ENCODE measurements at regions not wholly inside any gene's neighbourhood (a gene's known extent, or its start where the extent isn't known, plus 50 kb on each side); places are given as distances from the start of the nearest gene placed in this dataset.

DNA sequence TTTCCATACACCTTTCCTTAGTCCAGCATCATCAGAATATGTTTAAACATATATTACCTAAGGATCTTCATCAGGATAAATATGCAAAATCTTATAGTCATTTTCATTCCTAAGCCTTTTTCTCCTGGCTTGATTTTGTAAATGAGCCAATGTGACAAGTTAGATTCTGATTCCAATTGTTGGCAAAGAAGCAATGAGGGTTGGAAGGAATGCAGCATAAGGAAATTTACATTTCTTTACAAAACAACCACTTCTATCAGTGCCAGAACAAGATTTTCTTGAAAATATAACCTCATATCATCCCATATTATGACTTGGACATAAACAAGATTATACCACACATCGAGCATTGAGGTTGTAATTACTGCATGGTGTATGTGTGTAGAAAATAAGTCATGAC, 508.1 kb downstream of the TRAM1L1 start:
- TF ChIP-seq, protein P1, sequence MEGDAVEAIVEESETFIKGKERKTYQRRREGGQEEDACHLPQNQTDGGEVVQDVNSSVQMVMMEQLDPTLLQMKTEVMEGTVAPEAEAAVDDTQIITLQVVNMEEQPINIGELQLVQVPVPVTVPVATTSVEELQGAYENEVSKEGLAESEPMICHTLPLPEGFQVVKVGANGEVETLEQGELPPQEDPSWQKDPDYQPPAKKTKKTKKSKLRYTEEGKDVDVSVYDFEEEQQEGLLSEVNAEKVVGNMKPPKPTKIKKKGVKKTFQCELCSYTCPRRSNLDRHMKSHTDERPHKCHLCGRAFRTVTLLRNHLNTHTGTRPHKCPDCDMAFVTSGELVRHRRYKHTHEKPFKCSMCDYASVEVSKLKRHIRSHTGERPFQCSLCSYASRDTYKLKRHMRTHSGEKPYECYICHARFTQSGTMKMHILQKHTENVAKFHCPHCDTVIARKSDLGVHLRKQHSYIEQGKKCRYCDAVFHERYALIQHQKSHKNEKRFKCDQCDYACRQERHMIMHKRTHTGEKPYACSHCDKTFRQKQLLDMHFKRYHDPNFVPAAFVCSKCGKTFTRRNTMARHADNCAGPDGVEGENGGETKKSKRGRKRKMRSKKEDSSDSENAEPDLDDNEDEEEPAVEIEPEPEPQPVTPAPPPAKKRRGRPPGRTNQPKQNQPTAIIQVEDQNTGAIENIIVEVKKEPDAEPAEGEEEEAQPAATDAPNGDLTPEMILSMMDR (IDR thresholded peaks at IDR 0.05): no peak
- no peak for TF ChIP-seq POLR2AphosphoS5 (IDR thresholded peaks at IDR 0.05)

All from transverse colon (tissue), 4 donors.